ENCODE measurements at regions not wholly inside any gene's neighbourhood (a gene's known extent, or its start where the extent isn't known, plus 50 kb on each side); places are given as distances from the start of the nearest gene placed in this dataset.

DNA sequence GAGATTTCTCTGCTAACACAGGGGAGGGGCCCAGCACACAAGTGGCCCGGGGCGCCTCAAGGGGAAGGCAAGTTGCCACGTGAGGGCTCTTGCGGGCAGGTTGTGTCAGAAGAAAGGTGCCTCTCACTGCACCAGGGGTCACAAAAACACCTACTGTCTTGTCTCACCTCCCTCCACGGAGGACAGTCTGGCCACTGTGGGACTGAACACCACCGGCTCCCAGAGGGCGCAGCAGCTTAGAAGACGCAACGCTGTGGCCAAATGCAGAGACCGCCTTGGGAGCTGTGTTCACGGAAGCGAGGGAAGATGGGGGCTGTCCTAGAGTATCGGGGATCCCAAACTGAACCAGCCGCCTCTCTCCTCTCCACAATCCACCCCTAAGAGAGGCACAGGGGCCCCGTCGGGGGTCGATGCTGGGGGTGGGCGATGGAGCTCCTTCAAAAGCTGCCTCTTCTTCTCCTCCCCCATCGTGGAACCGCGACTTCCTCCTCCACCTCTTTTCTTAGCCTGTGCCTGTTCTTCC lies 177.5 kb downstream of the FOXO1 start:
- TF ChIP-seq GATA3 (IDR thresholded peaks at IDR 0.05; ENCODE audit: low read depth, low read length) (no peak), GATA2 (IDR thresholded peaks at IDR 0.05; ENCODE audit: low read depth, low read length) (no peak)

- TF ChIP-seq GATA2 (IDR thresholded peaks at IDR 0.05; ENCODE audit: low read depth, low read length), result no peak
- no peak for TF ChIP-seq GATA3 (IDR thresholded peaks at IDR 0.05; ENCODE audit: low read depth, low read length)
These were observed 176.2 kb downstream of the FOXO1 start for GRCh38 chr13:40490086-40490758.

- TF ChIP-seq GATA2 (IDR thresholded peaks at IDR 0.05; ENCODE audit: low read depth, low read length) (no peak), GATA3 (IDR thresholded peaks at IDR 0.05; ENCODE audit: low read depth, low read length) (no peak)
These were observed 173.9 kb downstream of the FOXO1 start for GRCh38 chr13:40492511-40492910.

DNA sequence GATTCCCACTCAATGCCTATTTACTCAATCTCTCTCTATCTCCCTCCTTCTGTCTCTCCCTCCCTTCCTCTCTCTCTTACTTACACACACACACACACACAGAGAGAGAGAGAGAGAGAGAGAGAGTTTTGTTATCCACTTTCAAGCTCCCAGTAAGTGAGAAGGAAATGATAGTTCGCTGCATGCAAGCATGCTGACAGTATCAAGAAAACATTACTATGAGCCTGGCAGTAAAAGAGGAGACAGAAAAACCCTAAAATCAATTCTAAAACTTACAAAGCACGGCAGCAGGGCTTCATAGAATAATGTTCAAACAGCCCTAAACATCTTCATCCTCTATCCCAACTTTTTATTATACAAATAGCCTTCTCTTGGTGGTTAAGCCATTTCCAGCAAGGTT lies 171.9 kb downstream of the FOXO1 start:
- TF ChIP-seq GATA3 (IDR thresholded peaks at IDR 0.05; ENCODE audit: low read depth, low read length), result no peak
- TF ChIP-seq GATA2 (IDR thresholded peaks at IDR 0.05; ENCODE audit: low read depth, low read length), result no peak

- TF ChIP-seq GATA3 (IDR thresholded peaks at IDR 0.05; ENCODE audit: low read depth, low read length), result no peak
These were observed 171.4 kb downstream of the FOXO1 start for GRCh38 chr13:40494946-40495620.

GRCh38 chr13:40495621-40496001 lies 170.8 kb downstream of the FOXO1 start:
- TF ChIP-seq GATA3 (IDR thresholded peaks at IDR 0.05; ENCODE audit: low read depth, low read length), result no peak
- TF ChIP-seq GATA2 (IDR thresholded peaks at IDR 0.05; ENCODE audit: low read depth, low read length), result no peak

GRCh38 chr13:40496035-40496810 lies 170.2 kb downstream of the FOXO1 start:
- no peak for TF ChIP-seq GATA3 (IDR thresholded peaks at IDR 0.05; ENCODE audit: low read depth, low read length)
- no peak for TF ChIP-seq GATA2 (IDR thresholded peaks at IDR 0.05; ENCODE audit: low read depth, low read length)

GRCh38 chr13:40498461-40498860 lies 168.0 kb downstream of the FOXO1 start:
- no peak for TF ChIP-seq GATA3 (IDR thresholded peaks at IDR 0.05; ENCODE audit: low read depth, low read length)
- no peak for TF ChIP-seq GATA2 (IDR thresholded peaks at IDR 0.05; ENCODE audit: low read depth, low read length)

GRCh38 chr13:40502236-40502635 lies 164.2 kb downstream of the FOXO1 start:
- TF ChIP-seq GATA3 (IDR thresholded peaks at IDR 0.05; ENCODE audit: low read depth, low read length) (no peak), GATA2 (IDR thresholded peaks at IDR 0.05; ENCODE audit: low read depth, low read length) (no peak)

- TF ChIP-seq GATA3 (IDR thresholded peaks at IDR 0.05; ENCODE audit: low read depth, low read length), result no peak
- no peak for TF ChIP-seq GATA2 (IDR thresholded peaks at IDR 0.05; ENCODE audit: low read depth, low read length)
These were observed 163.4 kb downstream of the FOXO1 start for GRCh38 chr13:40503011-40503410.

DNA sequence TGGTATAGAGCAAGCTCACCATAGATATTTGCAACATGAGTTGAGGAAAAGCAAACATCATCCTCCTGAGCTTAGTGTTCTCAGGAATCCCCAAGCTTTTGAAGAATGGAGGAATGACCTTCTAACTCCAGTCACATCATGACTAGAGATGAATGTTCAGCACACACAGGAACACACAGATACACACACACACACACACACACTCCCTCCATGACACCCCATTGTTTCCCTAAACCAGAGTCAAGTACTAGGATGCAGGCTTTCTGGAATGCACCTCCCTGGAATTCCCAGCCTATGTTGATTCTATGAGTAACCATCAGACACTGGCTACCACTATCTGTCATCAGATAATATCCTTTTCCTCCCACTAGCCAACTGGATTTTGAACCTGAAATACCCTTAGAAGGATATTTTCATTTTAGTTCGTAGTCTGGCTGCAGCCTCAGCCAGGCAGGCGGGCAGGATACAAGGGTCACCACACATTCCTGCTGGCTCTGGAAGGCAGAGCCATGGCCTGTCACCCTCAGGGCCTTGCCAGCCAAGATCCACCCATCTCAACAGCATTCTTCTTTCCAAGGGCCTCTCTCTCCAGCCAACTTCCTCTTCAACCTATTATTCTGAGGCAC lies 162.4 kb downstream of the FOXO1 start:
- TF ChIP-seq GATA3 (IDR thresholded peaks at IDR 0.05; ENCODE audit: low read depth, low read length), result no peak
- TF ChIP-seq GATA2 (IDR thresholded peaks at IDR 0.05; ENCODE audit: low read depth, low read length), result no peak

GRCh38 chr13:40504641-40505040 lies 161.8 kb downstream of the FOXO1 start:
- TF ChIP-seq GATA3 (IDR thresholded peaks at IDR 0.05; ENCODE audit: low read depth, low read length), result no peak
- TF ChIP-seq GATA2 (IDR thresholded peaks at IDR 0.05; ENCODE audit: low read depth, low read length), result no peak

DNA sequence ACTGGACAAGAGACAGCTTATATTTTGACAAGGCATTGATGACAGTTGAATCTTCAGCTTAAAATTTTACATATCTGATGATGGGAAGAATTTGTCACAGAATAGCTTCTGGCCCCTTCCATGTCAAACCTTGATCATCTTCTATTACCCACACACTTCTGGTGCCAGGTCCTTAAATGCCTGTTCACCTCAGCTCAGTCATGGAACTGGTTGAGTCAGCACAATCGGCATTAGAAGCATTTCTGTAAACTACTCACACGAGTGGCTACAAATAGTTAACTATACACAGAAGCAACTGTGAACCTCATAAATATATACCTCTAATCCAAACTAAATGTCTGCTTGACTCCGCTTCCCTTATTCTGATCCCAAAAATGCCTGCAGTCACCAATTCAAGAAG lies 161.2 kb downstream of the FOXO1 start:
- no peak for TF ChIP-seq GATA2 (IDR thresholded peaks at IDR 0.05; ENCODE audit: low read depth, low read length)
- no peak for TF ChIP-seq GATA3 (IDR thresholded peaks at IDR 0.05; ENCODE audit: low read depth, low read length)

Measured in SH-SY5Y (cell line).